Loucy (cell line): ENCODE measurements at regions not wholly inside any gene's neighbourhood (a gene's known extent, or its start where the extent isn't known, plus 50 kb on each side); places are given as distances from the start of the nearest gene placed in this dataset.

Experiments
- CTCF ChIP-seq: fragments of 200-600 bp; sonication (generic); conservative IDR thresholded peaks from 2 replicates; pipeline ENCODE4 v1.5.1; 2014; ENCODE audit warnings: mild to moderate bottlenecking, antibody characterized with exemption, low read length
- EZH2phosphoT487 ChIP-seq: fragments of 200-600 bp; IDR thresholded peaks from 2 replicates; pipeline ENCODE4 v1.6.1; 2018; ENCODE audit warnings: antibody characterized with exemption, mild to moderate bottlenecking, moderate library complexity, borderline replicate concordance

- TF ChIP-seq CTCF (no peak), EZH2phosphoT487 (no peak)
Observed at GRCh38 chr9:24381205-24381604, 164.5 kb downstream of the IZUMO3 start.
